Right ventricle myocardium inferior (tissue), 1 donor: ENCODE measurements at regions not wholly inside any gene's neighbourhood (a gene's known extent, or its start where the extent isn't known, plus 50 kb on each side); places are given as distances from the start of the nearest gene placed in this dataset.

Experiments
- ATAC-seq: fragments of 200-7000 bp; cut with Tn5 transposase; one replicate; pipeline ENCODE4 v1.9.1; 2020; ENCODE audit warnings: mild to moderate bottlenecking, moderate library complexity
- DNase-seq: peaks from one replicate; pipeline ENCODE4 v3.0.0; 2021; ENCODE audit errors: missing footprints
- intact Hi-C: fragments of 100-400 bp; cut with DNase I; formaldehyde crosslinking; loops from one replicate; pipeline ENCODE4 v1.11.0; 2022
- donor health status: DM: no; HTN: yes; CAD: no; lungs with severe emphysema.

- no peak for DNase-seq
- no peak for ATAC-seq
- intact Hi-C loops, result no loop called here
These were observed 96.1 kb upstream of the SHH start for GRCh38 chr7:155908385-155908784.

- no peak for ATAC-seq
- no peak for DNase-seq
- intact Hi-C loops, result no loop called here
These were observed 95.4 kb upstream of the SHH start for GRCh38 chr7:155907450-155908200.

- intact Hi-C loops, result no loop called here
- no peak for ATAC-seq
- DNase-seq, result no peak
These were observed 88.9 kb upstream of the SHH start for GRCh38 chr7:155901176-155901575.

- no peak for DNase-seq
These were observed 87.3 kb upstream of the SHH start for GRCh38 chr7:155899596-155899995.

GRCh38 chr7:155897758-155898386 is 85.6 kb upstream of the SHH start:
- DNase-seq (no peak), ATAC-seq (no peak)
- intact Hi-C loops, result no loop called here

More at GRCh38 chr7:155899596-155899995, 87.3 kb upstream of the SHH start:
- no peak for ATAC-seq
- intact Hi-C loops, result no loop called here

GRCh38 chr7:155896531-155897263 is 84.4 kb upstream of the SHH start:
- DNase-seq (no peak), ATAC-seq (no peak)
- intact Hi-C loops, result no loop called here

- intact Hi-C loops, result no loop called here
- no peak for DNase-seq
- ATAC-seq, result no peak
These were observed 81.4 kb upstream of the SHH start for GRCh38 chr7:155893664-155894063.

- ATAC-seq (no peak), DNase-seq (no peak)
- intact Hi-C loops, result no loop called here
These were observed 80.9 kb upstream of the SHH start for GRCh38 chr7:155893176-155893575.

GRCh38 chr7:155889636-155890511 is 77.6 kb upstream of the SHH start:
- no peak for ATAC-seq
- intact Hi-C loops, result no loop called here
- no peak for DNase-seq

- intact Hi-C loops, result no loop called here
- ATAC-seq, result no peak
- DNase-seq, result no peak
These were observed 74.9 kb upstream of the SHH start for GRCh38 chr7:155887174-155887525.

GRCh38 chr7:155886391-155887173 is 74.3 kb upstream of the SHH start:
- intact Hi-C loops, result no loop called here
- no peak for ATAC-seq
- DNase-seq, result no peak

- intact Hi-C loops, result no loop called here
- DNase-seq, result no peak
- ATAC-seq, result peak; percentile 61
These were observed 73.2 kb upstream of the SHH start for GRCh38 chr7:155885167-155886155.

GRCh38 chr7:155884225-155885166 is 72.2 kb upstream of the SHH start:
- ATAC-seq (no peak), DNase-seq (no peak)
- intact Hi-C loops, result no loop called here

- ATAC-seq (no peak), DNase-seq (no peak)
- intact Hi-C loops, result no loop called here
These were observed 71.4 kb upstream of the SHH start for GRCh38 chr7:155883491-155884224.

GRCh38 chr7:155882596-155882995 is 70.3 kb upstream of the SHH start:
- DNase-seq (no peak), ATAC-seq (no peak)
- intact Hi-C loops, result no loop called here
